Trophoblast cell (in vitro differentiated cells and primary cell): ENCODE measurements at regions not wholly inside any gene's neighbourhood (a gene's known extent, or its start where the extent isn't known, plus 50 kb on each side); places are given as distances from the start of the nearest gene placed in this dataset.
"Not testable (repeated sequence)": the region's sequence is repeated elsewhere in the genome, so short reads cannot be mapped to it uniquely, and the experiment has no call there.

ENCODE experiments used
- DNase-seq, 2 donors: peaks; one replicate each; pipeline ENCODE4 v3.0.0-alpha.2; 2016
- H2AFZ ChIP-seq: 2 replicates; pipeline ENCODE4 v1.6.1; 2013; ENCODE audit warnings: low read length, moderate library complexity, mild to moderate bottlenecking; ENCODE audit not compliant: insufficient read depth, poor library complexity
- H2AK5ac ChIP-seq: 2 replicates; pipeline ENCODE4 v1.6.1; 2013; ENCODE audit warnings: mild to moderate bottlenecking, low read length
- H2BK120ac ChIP-seq: 2 replicates; pipeline ENCODE4 v1.6.1; 2013; ENCODE audit warnings: low read length, mild to moderate bottlenecking, moderate library complexity; ENCODE audit not compliant: insufficient read depth, poor library complexity
- H2BK12ac ChIP-seq: 2 replicates; pipeline ENCODE4 v1.6.1; 2013; ENCODE audit warnings: mild to moderate bottlenecking, low read length, moderate library complexity
- H2BK5ac ChIP-seq: 2 replicates; pipeline ENCODE4 v1.6.1; 2013; ENCODE audit warnings: low read length, low read depth, moderate library complexity, mild to moderate bottlenecking; ENCODE audit not compliant: poor library complexity
- H3K14ac ChIP-seq: 2 replicates; pipeline ENCODE4 v1.6.1; 2013; ENCODE audit warnings: mild to moderate bottlenecking, low read length
- H3K18ac ChIP-seq: 2 replicates; pipeline ENCODE4 v1.6.1; 2013; ENCODE audit warnings: mild to moderate bottlenecking, low read length
- H3K23ac ChIP-seq: 2 replicates; pipeline ENCODE4 v1.6.1; 2013; ENCODE audit warnings: low read length
- H3K27ac ChIP-seq: 2 replicates; pipeline ENCODE4 v1.5.1; 2013; ENCODE audit warnings: low read depth, mild to moderate bottlenecking, inconsistent platforms, low read length, moderate library complexity
- H3K27me3 ChIP-seq: 2 replicates; pipeline ENCODE4 v1.6.1; 2013; ENCODE audit warnings: inconsistent platforms, mild to moderate bottlenecking, low read length, moderate library complexity; ENCODE audit not compliant: insufficient read depth
- H3K36me3 ChIP-seq, 2 experiments: 1 replicate in 1 of 2; 2 replicates in 1 of 2; pipeline ENCODE4 v1.6.1; 2013; ENCODE audit warnings: low read length in 2 of 2, mild to moderate bottlenecking in 2 of 2, moderate library complexity in 1 of 2; ENCODE audit not compliant: insufficient read depth in 2 of 2, control insufficient read depth in 1 of 2
- H3K4ac ChIP-seq: 2 replicates; pipeline ENCODE4 v1.6.1; 2013; ENCODE audit warnings: low read depth, mild to moderate bottlenecking, low read length, moderate library complexity
- H3K4me1 ChIP-seq, 2 experiments: 1 replicate in 1 of 2; 2 replicates in 1 of 2; pipeline ENCODE4 v1.6.1; 2013; ENCODE audit warnings: low read length in 2 of 2, mild to moderate bottlenecking in 2 of 2, moderate library complexity in 1 of 2; ENCODE audit not compliant: insufficient read depth in 2 of 2, control insufficient read depth in 1 of 2
- H3K4me2 ChIP-seq: 2 replicates; pipeline ENCODE4 v1.6.1; 2013; ENCODE audit warnings: inconsistent platforms, mild to moderate bottlenecking, low read length, moderate library complexity
- H3K4me3 ChIP-seq: 2 replicates; pipeline ENCODE4 v1.5.1; 2013; ENCODE audit warnings: mild to moderate bottlenecking, low read depth, low read length, inconsistent platforms
- H3K79me1 ChIP-seq: one replicate; pipeline ENCODE4 v1.6.1; 2013; ENCODE audit warnings: low read length
- H3K79me2 ChIP-seq: 2 replicates; pipeline ENCODE4 v1.6.1; 2013; ENCODE audit warnings: low read length, mild to moderate bottlenecking; ENCODE audit not compliant: control insufficient read depth, insufficient read depth, poor library complexity
- H3K9ac ChIP-seq: 2 replicates; pipeline ENCODE4 v1.6.1; 2013; ENCODE audit warnings: mild to moderate bottlenecking, low read length
- H3K9me3 ChIP-seq: 2 replicates; pipeline ENCODE4 v1.6.1; 2013; ENCODE audit warnings: low read depth, mild to moderate bottlenecking, control low read depth, inconsistent platforms, low read length; ENCODE audit not compliant: insufficient read depth
- H4K12ac ChIP-seq: 2 replicates; pipeline ENCODE4 v1.6.1; 2013; ENCODE audit warnings: low read depth, mild to moderate bottlenecking, low read length, moderate library complexity
- H4K8ac ChIP-seq: 2 replicates; pipeline ENCODE4 v1.6.1; 2013; ENCODE audit warnings: low read depth, mild to moderate bottlenecking, low read length, moderate library complexity
- H4K91ac ChIP-seq: one replicate; pipeline ENCODE4 v1.6.1; 2013; ENCODE audit warnings: low read depth, mild to moderate bottlenecking, low read length, moderate library complexity
- WGBS: extraction: QIAGEN DNeasy Blood & Tissue Kit; methylation state at CpG from one replicate; pipeline ENCODE4 v1.1.7; 2013; ENCODE audit warnings: missing lambda C conversion rate; ENCODE audit not compliant: insufficient read length, insufficient coverage; ENCODE audit errors: extremely low coverage; 5-methylcytosine and 5-hydroxymethylcytosine counted together

DNA sequence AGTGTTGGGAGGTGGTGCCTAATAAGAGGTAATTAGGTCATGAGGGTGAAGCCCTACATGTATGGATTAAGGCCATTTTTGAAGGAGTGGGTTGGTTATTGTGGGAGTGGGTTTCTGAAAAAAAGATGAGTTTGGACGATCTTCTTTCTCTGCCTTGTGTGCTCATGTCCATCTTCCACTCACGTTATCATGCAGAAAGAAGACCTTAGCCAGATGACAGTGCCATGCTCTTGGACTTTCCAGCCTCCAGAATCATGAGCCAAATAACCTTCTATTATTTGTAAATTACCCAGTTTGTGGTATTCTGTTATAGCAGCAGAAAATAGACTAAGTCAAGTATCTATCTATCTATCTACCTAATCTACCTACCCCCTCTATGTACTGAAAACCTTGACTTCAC is 71.9 kb downstream of the SDR9C7 start:
- no peaks in the 10 kb centered on the region for H3K27me3 ChIP-seq
- H4K91ac ChIP-seq: no peak overlapping the region
- no peak overlapping the region for H3K27ac ChIP-seq
- DNase-seq: no peak
- H3K79me1 ChIP-seq: no peaks in the 10 kb centered on the region
- H3K23ac ChIP-seq: no peak overlapping the region
- H3K9me3 ChIP-seq: peaks cover 13% of the 10 kb centered on the region
- no peak overlapping the region for H2BK120ac ChIP-seq
- H3K4me3 ChIP-seq: no peak overlapping the region
- H3K9ac ChIP-seq: no peak overlapping the region
- no peak overlapping the region for H3K18ac ChIP-seq
- no peaks in the 10 kb centered on the region for H3K36me3 ChIP-seq
- H2BK12ac ChIP-seq: no peak overlapping the region
- no peak overlapping the region for H4K12ac ChIP-seq
- H2AFZ ChIP-seq: no peak overlapping the region
- H4K8ac ChIP-seq: no peak overlapping the region
- H2BK5ac ChIP-seq: no peak overlapping the region
- H3K79me2 ChIP-seq: no peaks in the 10 kb centered on the region
- no peak overlapping the region for H3K14ac ChIP-seq
- no peak overlapping the region for H3K4ac ChIP-seq
- H2AK5ac ChIP-seq: no peak overlapping the region
- no peaks in the 10 kb centered on the region for H3K4me1 ChIP-seq
- H3K4me2 ChIP-seq: no peak overlapping the region
- WGBS: no CpG with 5 or more reads among the region's 2 CpGs

DNA sequence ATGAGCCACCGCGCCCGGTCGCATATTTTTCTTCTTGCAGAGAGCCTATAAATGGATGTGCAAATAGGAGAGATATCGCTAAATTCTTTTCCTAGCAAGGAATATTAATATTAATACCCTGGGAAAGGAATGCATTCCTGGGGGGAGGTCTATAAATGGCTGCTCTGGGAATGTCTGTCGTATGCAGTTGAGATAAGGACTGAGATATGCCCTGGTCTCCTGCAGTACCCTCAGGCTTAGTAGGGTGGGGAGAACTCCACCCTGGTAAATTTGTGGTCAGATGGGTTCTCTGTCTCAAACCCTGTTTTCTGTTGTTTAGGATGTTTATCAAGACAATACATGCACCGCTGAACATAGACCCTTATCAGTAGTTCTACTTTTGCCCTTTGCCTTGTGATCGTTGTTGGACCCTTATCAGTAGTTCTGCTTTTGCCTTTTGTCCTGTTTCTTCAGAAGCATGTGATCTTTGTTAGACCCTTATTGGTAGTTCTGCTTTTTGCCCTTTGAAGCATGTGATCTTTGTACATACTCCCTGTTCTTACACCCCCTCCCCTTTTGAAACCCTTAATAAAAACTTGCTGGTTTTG is 80.7 kb downstream of the SDR9C7 start:
- H3K23ac ChIP-seq, H3K4me1 ChIP-seq, H2BK5ac ChIP-seq, H4K12ac ChIP-seq, H2AK5ac ChIP-seq, DNase-seq, H3K79me2 ChIP-seq, H3K4me3 ChIP-seq, H3K79me1 ChIP-seq, H3K27me3 ChIP-seq, H2BK120ac ChIP-seq, H3K9me3 ChIP-seq, H4K91ac ChIP-seq, H3K18ac ChIP-seq, H3K4me2 ChIP-seq, H3K4ac ChIP-seq, H4K8ac ChIP-seq, H3K14ac ChIP-seq, H3K9ac ChIP-seq, H2BK12ac ChIP-seq, H3K27ac ChIP-seq, H3K36me3 ChIP-seq, H2AFZ ChIP-seq: not testable (repeated sequence)
- WGBS: no CpG with 5 or more reads among the region's 8 CpGs

DNA sequence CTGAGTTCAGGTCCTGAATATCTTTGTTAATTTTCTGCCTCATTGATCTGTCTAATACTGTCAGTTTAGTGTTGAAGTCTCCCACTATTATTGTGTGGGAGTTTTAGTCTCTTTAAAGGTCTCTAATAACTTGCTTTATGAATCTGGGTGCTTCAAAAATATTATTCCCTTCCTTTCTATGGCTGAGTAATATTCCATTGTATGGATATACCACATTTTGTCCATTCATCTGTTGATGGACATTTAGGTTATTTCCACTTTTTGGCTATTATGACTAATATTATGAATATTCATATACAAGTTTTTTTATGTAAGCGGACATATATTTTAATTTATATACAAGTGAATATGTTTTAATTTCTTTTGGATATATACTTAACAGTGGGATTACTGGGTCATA is 82.7 kb downstream of the SDR9C7 start:
- Histone ChIP-seq H3K23ac (no peak overlapping the region), H3K79me2 (no peaks in the 10 kb centered on the region), H3K4ac (no peak overlapping the region), H2AFZ (no peak overlapping the region), H4K8ac (no peak overlapping the region), H3K4me2 (no peak overlapping the region), H3K9ac (no peak overlapping the region), H4K12ac (no peak overlapping the region), H3K27me3 (no peaks in the 10 kb centered on the region), H3K4me1 (no peaks in the 10 kb centered on the region), H2BK120ac (no peak overlapping the region), H2BK5ac (no peak overlapping the region), H3K9me3 (peaks cover 4% of the 10 kb centered on the region), H2BK12ac (no peak overlapping the region), H3K36me3 (no peaks in the 10 kb centered on the region), H3K18ac (no peak overlapping the region), H3K79me1 (no peaks in the 10 kb centered on the region), H2AK5ac (no peak overlapping the region), H3K4me3 (no peak overlapping the region), H4K91ac (no peak overlapping the region), H3K27ac (no peak overlapping the region), H3K14ac (no peak overlapping the region)
- no CpG with 5 or more reads among the region's 1 CpG for WGBS
- DNase-seq: no peak

DNA sequence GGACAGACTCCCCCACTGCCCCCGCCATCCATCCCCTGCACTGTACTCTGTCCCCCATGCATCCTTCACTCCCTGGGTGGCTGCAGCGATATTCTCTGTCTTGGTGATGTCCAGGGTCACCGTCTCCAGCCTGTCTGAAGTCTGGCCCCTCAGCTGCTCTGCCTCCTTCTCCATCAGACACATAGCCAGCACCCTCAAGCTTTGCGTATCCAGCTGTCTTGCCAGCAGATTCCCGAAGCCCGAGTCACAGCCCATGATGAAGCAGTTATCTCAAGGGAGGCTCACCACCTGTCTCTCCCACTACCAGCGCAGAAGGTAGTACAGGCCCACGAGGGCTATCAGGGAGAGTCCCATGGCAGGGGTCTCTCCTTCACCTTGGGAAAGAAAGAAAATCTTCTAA is 77.8 kb downstream of the HSD17B6 start:
- Histone ChIP-seq H3K27me3 (no peaks in the 10 kb centered on the region), H4K12ac (no peak overlapping the region), H3K4ac (no peak overlapping the region), H4K91ac (no peak overlapping the region), H3K79me2 (no peaks in the 10 kb centered on the region), H3K36me3 (no peaks in the 10 kb centered on the region), H3K23ac (no peak overlapping the region), H2BK12ac (no peak overlapping the region), H3K79me1 (no peaks in the 10 kb centered on the region), H3K9ac (no peak overlapping the region), H3K4me2 (no peak overlapping the region), H2BK120ac (no peak overlapping the region), H3K9me3 (no peaks in the 10 kb centered on the region), H2BK5ac (no peak overlapping the region), H3K14ac (no peak overlapping the region), H3K18ac (no peak overlapping the region), H3K4me3 (no peak overlapping the region), H3K4me1 (peaks cover 3 to 7% of the 10 kb centered on the region in 2 experiments), H4K8ac (no peak overlapping the region), H3K27ac (no peak overlapping the region), H2AK5ac (no peak overlapping the region), H2AFZ (no peak overlapping the region)
- no CpG with 5 or more reads among the region's 8 CpGs for WGBS
- DNase-seq: peak; percentile 77 to 80
